ENCODE measurements at regions not wholly inside any gene's neighbourhood (a gene's known extent, or its start where the extent isn't known, plus 50 kb on each side); places are given as distances from the start of the nearest gene placed in this dataset. TPM values are rescaled to one million over a fixed set of nuclear protein-coding genes. Genes with fewer than 3 reads are reported as not detected.

DNA sequence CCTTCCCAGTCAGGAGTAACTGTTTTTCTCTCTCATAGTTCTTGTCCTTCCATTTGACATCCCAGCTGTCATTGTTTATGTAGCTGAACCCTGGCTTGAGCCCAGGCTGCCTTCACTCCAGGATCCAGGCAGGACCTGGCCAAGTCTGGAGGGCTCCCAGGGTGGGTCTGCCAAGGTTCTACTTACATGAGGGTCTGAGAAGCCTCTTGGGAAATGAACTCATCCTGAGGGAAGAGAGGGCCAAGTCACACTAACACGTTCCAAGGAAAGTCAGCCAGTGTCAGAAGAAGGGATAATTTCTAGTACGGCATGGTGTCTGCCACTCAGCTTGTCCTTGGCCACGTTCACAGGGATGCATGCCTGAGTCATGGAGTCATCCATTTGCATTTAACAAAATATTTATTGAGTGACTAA is 54.8 kb upstream of the SRD5A3 start:
- Histone ChIP-seq H3K9me3 (ENCODE audit: control insufficient read depth in 4 of 4, low read length in 3 of 4) (no peaks in the 10 kb centered on the region), H3K36me3 (ENCODE audit: control insufficient read depth in 4 of 4, insufficient read depth in 3 of 4, low read depth in 1 of 4, low read length in 3 of 4) (no peaks in the 10 kb centered on the region), H3K27ac (ENCODE audit: low read depth in 1 of 2, low read length in 2 of 2) (no peak overlapping the region), H3K4me1 (ENCODE audit: control insufficient read depth in 4 of 4, insufficient read depth in 4 of 4, low read length in 3 of 4) (no peaks in the 10 kb centered on the region), H3K4me3 (ENCODE audit: low read depth in 1 of 3, low read length in 3 of 3) (no peak overlapping the region), H3K9ac (ENCODE audit: low read depth in 1 of 2, low read length in 2 of 2) (no peak overlapping the region), H3K27me3 (ENCODE audit: control insufficient read depth in 4 of 4, insufficient read depth in 4 of 4, low read length in 3 of 4) (no peaks in the 10 kb centered on the region)
- no peak for TF ChIP-seq MAX (IDR thresholded peaks at IDR 0.05)
- TF ChIP-seq HNF4A (conservative IDR thresholded peaks at IDR 0.05) = no peak
- no peak for TF ChIP-seq JUND (IDR thresholded peaks at IDR 0.05)
- TF ChIP-seq, protein P1, sequence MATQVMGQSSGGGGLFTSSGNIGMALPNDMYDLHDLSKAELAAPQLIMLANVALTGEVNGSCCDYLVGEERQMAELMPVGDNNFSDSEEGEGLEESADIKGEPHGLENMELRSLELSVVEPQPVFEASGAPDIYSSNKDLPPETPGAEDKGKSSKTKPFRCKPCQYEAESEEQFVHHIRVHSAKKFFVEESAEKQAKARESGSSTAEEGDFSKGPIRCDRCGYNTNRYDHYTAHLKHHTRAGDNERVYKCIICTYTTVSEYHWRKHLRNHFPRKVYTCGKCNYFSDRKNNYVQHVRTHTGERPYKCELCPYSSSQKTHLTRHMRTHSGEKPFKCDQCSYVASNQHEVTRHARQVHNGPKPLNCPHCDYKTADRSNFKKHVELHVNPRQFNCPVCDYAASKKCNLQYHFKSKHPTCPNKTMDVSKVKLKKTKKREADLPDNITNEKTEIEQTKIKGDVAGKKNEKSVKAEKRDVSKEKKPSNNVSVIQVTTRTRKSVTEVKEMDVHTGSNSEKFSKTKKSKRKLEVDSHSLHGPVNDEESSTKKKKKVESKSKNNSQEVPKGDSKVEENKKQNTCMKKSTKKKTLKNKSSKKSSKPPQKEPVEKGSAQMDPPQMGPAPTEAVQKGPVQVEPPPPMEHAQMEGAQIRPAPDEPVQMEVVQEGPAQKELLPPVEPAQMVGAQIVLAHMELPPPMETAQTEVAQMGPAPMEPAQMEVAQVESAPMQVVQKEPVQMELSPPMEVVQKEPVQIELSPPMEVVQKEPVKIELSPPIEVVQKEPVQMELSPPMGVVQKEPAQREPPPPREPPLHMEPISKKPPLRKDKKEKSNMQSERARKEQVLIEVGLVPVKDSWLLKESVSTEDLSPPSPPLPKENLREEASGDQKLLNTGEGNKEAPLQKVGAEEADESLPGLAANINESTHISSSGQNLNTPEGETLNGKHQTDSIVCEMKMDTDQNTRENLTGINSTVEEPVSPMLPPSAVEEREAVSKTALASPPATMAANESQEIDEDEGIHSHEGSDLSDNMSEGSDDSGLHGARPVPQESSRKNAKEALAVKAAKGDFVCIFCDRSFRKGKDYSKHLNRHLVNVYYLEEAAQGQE (IDR thresholded peaks at IDR 0.05) = no peak
- 63% methylated on average over 3 of the region's 3 CpGs for WGBS
- DNase-seq (ENCODE audit: low spot score) = no peak

- H3K4me1 ChIP-seq (ENCODE audit: control insufficient read depth in 4 of 4, insufficient read depth in 4 of 4, low read length in 3 of 4) = no peaks in the 10 kb centered on the region
- no peak for TF ChIP-seq TAF1 (conservative IDR thresholded peaks at IDR 0.05)
- no peak for TF ChIP-seq HNF4G (IDR thresholded peaks at IDR 0.05)
- TF ChIP-seq SP1 (IDR thresholded peaks at IDR 0.05) = no peak
- TF ChIP-seq EGR1 (IDR thresholded peaks at IDR 0.05; ENCODE audit: low read depth in 2 of 2) = no peak
- TF ChIP-seq, protein P2, sequence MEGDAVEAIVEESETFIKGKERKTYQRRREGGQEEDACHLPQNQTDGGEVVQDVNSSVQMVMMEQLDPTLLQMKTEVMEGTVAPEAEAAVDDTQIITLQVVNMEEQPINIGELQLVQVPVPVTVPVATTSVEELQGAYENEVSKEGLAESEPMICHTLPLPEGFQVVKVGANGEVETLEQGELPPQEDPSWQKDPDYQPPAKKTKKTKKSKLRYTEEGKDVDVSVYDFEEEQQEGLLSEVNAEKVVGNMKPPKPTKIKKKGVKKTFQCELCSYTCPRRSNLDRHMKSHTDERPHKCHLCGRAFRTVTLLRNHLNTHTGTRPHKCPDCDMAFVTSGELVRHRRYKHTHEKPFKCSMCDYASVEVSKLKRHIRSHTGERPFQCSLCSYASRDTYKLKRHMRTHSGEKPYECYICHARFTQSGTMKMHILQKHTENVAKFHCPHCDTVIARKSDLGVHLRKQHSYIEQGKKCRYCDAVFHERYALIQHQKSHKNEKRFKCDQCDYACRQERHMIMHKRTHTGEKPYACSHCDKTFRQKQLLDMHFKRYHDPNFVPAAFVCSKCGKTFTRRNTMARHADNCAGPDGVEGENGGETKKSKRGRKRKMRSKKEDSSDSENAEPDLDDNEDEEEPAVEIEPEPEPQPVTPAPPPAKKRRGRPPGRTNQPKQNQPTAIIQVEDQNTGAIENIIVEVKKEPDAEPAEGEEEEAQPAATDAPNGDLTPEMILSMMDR (IDR thresholded peaks at IDR 0.05; ENCODE audit: low read depth, low read length, missing input control) = no peak
- no peak for TF ChIP-seq MAX (IDR thresholded peaks at IDR 0.05)
- TF ChIP-seq FOXA2 (IDR thresholded peaks at IDR 0.05) = no peak
- no peak for TF ChIP-seq RAD21 (IDR thresholded peaks at IDR 0.05)
- no peak for TF ChIP-seq NR2F2 (IDR thresholded peaks at IDR 0.05)
- TF ChIP-seq GABPA (IDR thresholded peaks at IDR 0.05 in 1 of 2, conservative IDR thresholded peaks at IDR 0.05 in 1 of 2) = no peak
- TF ChIP-seq HNF4A (conservative IDR thresholded peaks at IDR 0.05) = no peak
- TF ChIP-seq, protein P1 (IDR thresholded peaks at IDR 0.05) = no peak
- no peak for TF ChIP-seq JUND (IDR thresholded peaks at IDR 0.05)
- no peak overlapping the region for H3K27ac ChIP-seq (ENCODE audit: low read depth in 1 of 2, low read length in 2 of 2)
- H3K9me3 ChIP-seq (ENCODE audit: control insufficient read depth in 4 of 4, low read length in 3 of 4) = peaks cover 0 to 3% (median 0%) of the 10 kb centered on the region in 4 donors
- no peak overlapping the region for H3K4me3 ChIP-seq (ENCODE audit: low read depth in 1 of 3, low read length in 3 of 3)
- H3K9ac ChIP-seq (ENCODE audit: low read depth in 1 of 2, low read length in 2 of 2) = no peak overlapping the region
- no peak for DNase-seq (ENCODE audit: low spot score)
- peaks cover 0 to 4% (median 0%) of the 10 kb centered on the region in 4 donors for H3K27me3 ChIP-seq (ENCODE audit: control insufficient read depth in 4 of 4, insufficient read depth in 4 of 4, low read length in 3 of 4)
- WGBS = 88% methylated on average over 4 of the region's 4 CpGs
- no peaks in the 10 kb centered on the region for H3K36me3 ChIP-seq (ENCODE audit: control insufficient read depth in 4 of 4, insufficient read depth in 3 of 4, low read depth in 1 of 4, low read length in 3 of 4)
Measured at GRCh38 chr4:55296096-55296495, 49.9 kb upstream of the SRD5A3 start.

Small RNA genes lying in the stretch of these regions (small RNA-seq; reads per million reads assigned to genes)
- not detected for gene RN7SL822P
- gene RNU6-746P = not detected
